Esophagus muscularis mucosa (tissue), 4 donors: ENCODE measurements at regions not wholly inside any gene's neighbourhood (a gene's known extent, or its start where the extent isn't known, plus 50 kb on each side); places are given as distances from the start of the nearest gene placed in this dataset.

Source experiments
- DNase-seq: peaks from one replicate; pipeline ENCODE4 v3.0.0-alpha.2; 2017; ENCODE audit errors: extremely low spot score
- H3K27ac ChIP-seq, 4 donors: fragments of 200-600 bp; sonication (generic); replicated peaks in 1 of 4; 1 replicate in 3 of 4; 2 replicates in 1 of 4; pipeline ENCODE4 v1.5.1; 2016 to 2019; ENCODE audit warnings: mild to moderate bottlenecking in 1 of 4
- H3K27me3 ChIP-seq, 4 donors: fragments of 200-600 bp; sonication (generic); one replicate each; pipeline versions ENCODE4 v1.5.1 to v1.6.0; 2016 to 2019
- H3K36me3 ChIP-seq, 4 donors: fragments of 200-600 bp; sonication (generic); one replicate each; pipeline ENCODE4 v1.5.1; 2016 to 2019
- H3K4me1 ChIP-seq, 4 donors: fragments of 200-600 bp; sonication (generic); one replicate each; pipeline ENCODE4 v1.5.1; 2016 to 2019
- H3K4me3 ChIP-seq, 4 donors: fragments of 200-600 bp; sonication (generic); 1 replicate in 2 of 4; 2 replicates in 2 of 4; pipeline ENCODE4 v1.5.1; 2016 to 2019; ENCODE audit warnings: mild to moderate bottlenecking in 4 of 4, moderate library complexity in 1 of 4
- H3K9me3 ChIP-seq, 4 donors: fragments of 200-600 bp; sonication (generic); 1 replicate in 3 of 4; 2 replicates in 1 of 4; pipeline ENCODE4 v1.5.1; 2016 to 2019
- EP300 ChIP-seq: sonication (generic); formaldehyde crosslinking; IDR thresholded peaks from one replicate; pipeline ENCODE4 v1.6.1; 2017; ENCODE audit warnings: antibody characterized with exemption
- POLR2A ChIP-seq: fragments of 450-650 bp; IDR thresholded peaks from one replicate; pipeline ENCODE4 v1.6.1; 2017; ENCODE audit warnings: antibody characterized with exemption, moderate library complexity, mild to moderate bottlenecking, low read depth
- POLR2AphosphoS5 ChIP-seq, 2 donors: sonication (generic); formaldehyde crosslinking; IDR thresholded peaks; one replicate each; pipeline ENCODE4 v1.6.1; 2017; ENCODE audit warnings: antibody characterized with exemption in 2 of 2
- WGBS: methylation state at CpG from one replicate; pipeline ENCODE4 v1.1.5; 2018; 5-methylcytosine and 5-hydroxymethylcytosine counted together
- intact Hi-C: fragments of 100-400 bp; cut with DNase I; formaldehyde crosslinking; loops from one replicate; pipeline ENCODE4 v1.15.1; 2023
- TF ChIP-seq, protein P1 (sequence below), 3 experiments: fragments of 200-600 bp in 2 of 3; fragments of 450-650 bp in 1 of 3; sonication (generic) in 2 of 3; IDR thresholded peaks; one replicate each; pipeline ENCODE4 v1.5.1; 2017 to 2019; ENCODE audit warnings: antibody characterized with exemption in 3 of 3, mild to moderate bottlenecking in 2 of 3, moderate library complexity in 1 of 3

- WGBS: 33% methylated on average over 1 of the region's 1 CpG
Measured at GRCh38 chr15:91422797-91423196, 322.7 kb downstream of the SV2B start.

DNA sequence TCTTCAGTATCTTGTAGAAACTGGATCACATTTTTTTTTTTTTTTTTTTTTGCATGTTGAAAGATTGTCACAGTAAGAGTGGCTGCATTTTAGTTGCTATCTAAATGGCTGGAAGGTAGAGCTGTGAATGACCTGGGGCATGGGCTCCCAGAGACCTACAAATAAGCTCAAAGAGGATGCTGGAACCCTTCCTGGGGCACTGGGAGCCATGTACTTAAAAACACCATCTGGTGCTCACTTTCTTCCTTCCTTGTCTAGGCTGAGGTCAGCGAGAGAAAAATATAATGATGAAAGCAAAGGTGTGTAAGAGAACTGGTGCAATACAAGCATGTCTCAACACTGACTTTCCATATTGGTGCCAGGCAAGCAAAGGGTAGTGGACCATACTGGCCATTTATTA lies 323.9 kb downstream of the SV2B start:
- TF ChIP-seq, protein P1, sequence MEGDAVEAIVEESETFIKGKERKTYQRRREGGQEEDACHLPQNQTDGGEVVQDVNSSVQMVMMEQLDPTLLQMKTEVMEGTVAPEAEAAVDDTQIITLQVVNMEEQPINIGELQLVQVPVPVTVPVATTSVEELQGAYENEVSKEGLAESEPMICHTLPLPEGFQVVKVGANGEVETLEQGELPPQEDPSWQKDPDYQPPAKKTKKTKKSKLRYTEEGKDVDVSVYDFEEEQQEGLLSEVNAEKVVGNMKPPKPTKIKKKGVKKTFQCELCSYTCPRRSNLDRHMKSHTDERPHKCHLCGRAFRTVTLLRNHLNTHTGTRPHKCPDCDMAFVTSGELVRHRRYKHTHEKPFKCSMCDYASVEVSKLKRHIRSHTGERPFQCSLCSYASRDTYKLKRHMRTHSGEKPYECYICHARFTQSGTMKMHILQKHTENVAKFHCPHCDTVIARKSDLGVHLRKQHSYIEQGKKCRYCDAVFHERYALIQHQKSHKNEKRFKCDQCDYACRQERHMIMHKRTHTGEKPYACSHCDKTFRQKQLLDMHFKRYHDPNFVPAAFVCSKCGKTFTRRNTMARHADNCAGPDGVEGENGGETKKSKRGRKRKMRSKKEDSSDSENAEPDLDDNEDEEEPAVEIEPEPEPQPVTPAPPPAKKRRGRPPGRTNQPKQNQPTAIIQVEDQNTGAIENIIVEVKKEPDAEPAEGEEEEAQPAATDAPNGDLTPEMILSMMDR (IDR thresholded peaks at IDR 0.05): no peak
- no peak for TF ChIP-seq POLR2A
- no peak for TF ChIP-seq EP300
- TF ChIP-seq POLR2AphosphoS5 (IDR thresholded peaks at IDR 0.05): no peak
- H3K36me3 ChIP-seq: no peaks in the 10 kb centered on the region
- no peak for DNase-seq
- WGBS: 70% methylated on average over 1 of the region's 1 CpG
- H3K9me3 ChIP-seq: no peaks in the 10 kb centered on the region
- no peaks in the 10 kb centered on the region for H3K4me1 ChIP-seq
- intact Hi-C loops: no loop called here
- no peaks in the 10 kb centered on the region for H3K27me3 ChIP-seq
- H3K27ac ChIP-seq: no peak overlapping the region
- H3K4me3 ChIP-seq: no peak overlapping the region

More at GRCh38 chr15:91422797-91423196, 322.7 kb downstream of the SV2B start:
- TF ChIP-seq POLR2AphosphoS5 (IDR thresholded peaks at IDR 0.05): no peak
- no peak for TF ChIP-seq POLR2A
- no peak for TF ChIP-seq EP300
- TF ChIP-seq, protein P1 (IDR thresholded peaks at IDR 0.05): no peak
- H3K4me1 ChIP-seq: no peaks in the 10 kb centered on the region
- H3K27ac ChIP-seq: no peak overlapping the region
- H3K27me3 ChIP-seq: no peaks in the 10 kb centered on the region
- no peaks in the 10 kb centered on the region for H3K36me3 ChIP-seq
- intact Hi-C loops: no loop called here
- no peak for DNase-seq
- H3K9me3 ChIP-seq: no peaks in the 10 kb centered on the region
- no peak overlapping the region for H3K4me3 ChIP-seq

DNA sequence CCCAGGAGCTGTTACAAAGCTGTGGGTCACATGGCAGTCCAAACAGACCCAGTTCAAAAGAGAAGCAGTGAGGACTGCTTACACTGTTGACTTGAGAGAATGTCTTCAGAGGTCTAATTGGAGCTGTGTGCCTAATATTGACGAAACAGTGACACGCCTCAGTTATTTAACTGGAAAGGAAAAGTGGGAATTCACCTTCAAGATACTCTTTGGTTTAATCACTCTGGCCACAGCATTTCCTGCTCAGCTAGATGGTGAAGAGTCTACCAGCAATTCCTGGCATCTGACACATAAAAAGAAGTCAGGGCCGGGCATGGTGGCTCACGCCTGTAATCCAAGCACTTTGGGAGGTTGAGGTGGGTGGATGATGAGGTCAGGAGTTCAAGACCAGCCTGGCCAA lies 326.4 kb downstream of the SV2B start:
- Histone ChIP-seq H3K27me3 (no peaks in the 10 kb centered on the region), H3K9me3 (no peaks in the 10 kb centered on the region), H3K27ac (no peak overlapping the region), H3K4me3 (no peak overlapping the region), H3K4me1 (no peaks in the 10 kb centered on the region), H3K36me3 (no peaks in the 10 kb centered on the region)
- no peak for DNase-seq
- intact Hi-C loops: no loop called here
- TF ChIP-seq, protein P1 (IDR thresholded peaks at IDR 0.05): no peak
- no peak for TF ChIP-seq POLR2AphosphoS5 (IDR thresholded peaks at IDR 0.05)
- no peak for TF ChIP-seq EP300
- no peak for TF ChIP-seq POLR2A
- 100% methylated on average over 3 of the region's 4 CpGs for whole genome bisulfite sequencing

DNA sequence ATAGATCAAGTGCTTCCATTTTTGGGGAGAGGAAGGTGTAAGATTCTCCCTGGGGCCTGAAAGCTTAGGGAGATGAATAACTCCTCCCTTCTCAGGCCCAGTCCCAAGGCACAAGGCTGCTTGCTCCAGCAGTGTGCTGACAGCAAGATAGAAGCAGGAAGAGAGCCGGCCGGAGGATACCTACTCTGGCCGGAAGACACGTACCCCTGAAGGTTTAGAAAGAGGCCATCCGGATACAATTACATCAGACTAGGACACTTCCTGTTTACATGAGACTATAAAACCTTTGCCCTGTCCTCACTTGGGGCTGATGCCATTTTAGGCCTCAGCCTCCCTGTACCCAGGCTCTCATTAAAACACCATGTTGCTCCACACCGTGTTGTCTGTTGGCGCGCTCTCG lies 329.9 kb downstream of the SV2B start:
- Histone ChIP-seq H3K9me3 (no peaks in the 10 kb centered on the region), H3K4me1 (no peaks in the 10 kb centered on the region), H3K27me3 (no peaks in the 10 kb centered on the region), H3K4me3 (no peak overlapping the region), H3K36me3 (no peaks in the 10 kb centered on the region), H3K27ac (no peak overlapping the region)
- intact Hi-C loops: no loop called here
- TF ChIP-seq POLR2AphosphoS5 (IDR thresholded peaks at IDR 0.05) (no peak), POLR2A (no peak), EP300 (no peak)
- TF ChIP-seq, protein P1 (IDR thresholded peaks at IDR 0.05): no peak
- 88% methylated on average over 9 of the region's 9 CpGs for WGBS
- no peak for DNase-seq

DNA sequence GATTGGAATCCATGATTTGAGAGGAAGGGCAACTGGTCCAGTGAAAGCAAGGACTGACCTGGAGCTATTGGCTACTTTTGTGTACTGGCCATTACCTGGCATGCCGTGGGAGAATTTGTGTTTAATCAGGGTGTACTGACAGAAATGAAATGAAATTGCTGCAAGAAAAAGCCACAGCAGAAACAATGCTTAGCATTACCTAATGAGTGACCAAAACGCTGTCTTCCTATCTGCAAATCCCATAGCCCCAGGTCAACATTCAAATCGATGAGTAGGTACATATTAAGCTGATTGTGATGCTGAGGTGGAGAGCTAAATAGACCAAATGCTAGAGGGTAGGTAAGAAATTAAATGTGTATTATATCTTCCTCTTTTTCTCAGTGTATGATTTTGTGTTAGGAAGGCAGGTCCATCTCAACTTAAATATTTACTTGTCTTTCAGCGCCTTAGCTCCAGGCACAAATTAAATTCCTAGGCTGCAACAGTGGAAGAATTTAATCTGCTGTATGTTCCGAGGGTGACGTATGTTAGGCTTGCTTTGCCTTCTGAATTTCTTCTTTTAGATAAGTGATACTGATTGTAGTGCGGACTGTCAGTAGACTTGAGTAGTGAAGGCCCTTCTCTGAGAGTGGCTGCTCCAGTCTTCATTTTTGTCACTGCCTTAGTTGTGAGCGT lies 331.1 kb downstream of the SV2B start:
- H3K9me3 ChIP-seq: no peaks in the 10 kb centered on the region
- no peaks in the 10 kb centered on the region for H3K27me3 ChIP-seq
- H3K4me1 ChIP-seq: no peaks in the 10 kb centered on the region
- intact Hi-C loops: no loop called here
- no peak overlapping the region for H3K27ac ChIP-seq
- no peaks in the 10 kb centered on the region for H3K36me3 ChIP-seq
- no peak for DNase-seq
- WGBS: 76% methylated on average over 8 of the region's 8 CpGs
- no peak overlapping the region for H3K4me3 ChIP-seq
- TF ChIP-seq EP300: no peak
- TF ChIP-seq, protein P1 (IDR thresholded peaks at IDR 0.05): no peak
- TF ChIP-seq POLR2A: no peak
- no peak for TF ChIP-seq POLR2AphosphoS5 (IDR thresholded peaks at IDR 0.05)
